PFSK-1 (cell line): ENCODE measurements at regions not wholly inside any gene's neighbourhood (a gene's known extent, or its start where the extent isn't known, plus 50 kb on each side); places are given as distances from the start of the nearest gene placed in this dataset.

Experiments used
- FOXP2 ChIP-seq: optimal IDR thresholded peaks from 2 replicates; pipeline ENCODE3; 2011; ENCODE audit warnings: borderline replicate concordance, control low read depth, inconsistent platforms; ENCODE audit not compliant: insufficient read depth; ENCODE audit errors: extremely low read length, extremely low read depth
- POLR2AphosphoS5 ChIP-seq: IDR thresholded peaks from 2 replicates; pipeline ENCODE4 v1.6.1; 2012; ENCODE audit warnings: low read depth, mild to moderate bottlenecking, control low read depth, low read length, moderate library complexity
- REST ChIP-seq, 2 experiments: IDR thresholded peaks; 2 replicates each; pipeline versions ENCODE4 v1.6.1 to v1.8.0; 2011 to 2012; ENCODE audit warnings: low read depth in 2 of 2, low read length in 2 of 2, control low read depth in 1 of 2, inconsistent platforms in 1 of 2, mild to moderate bottlenecking in 1 of 2, moderate library complexity in 1 of 2; ENCODE audit not compliant: insufficient read depth in 1 of 2
- SIN3A ChIP-seq: IDR thresholded peaks from 2 replicates; pipeline ENCODE4 v1.6.1; 2012; ENCODE audit warnings: mild to moderate bottlenecking, low read length, moderate library complexity, borderline replicate concordance; ENCODE audit not compliant: insufficient read depth
- TAF1 ChIP-seq: IDR thresholded peaks from 2 replicates; pipeline ENCODE4 v1.6.1; 2012; ENCODE audit warnings: low read length, control low read depth, borderline replicate concordance; ENCODE audit not compliant: insufficient read depth

DNA sequence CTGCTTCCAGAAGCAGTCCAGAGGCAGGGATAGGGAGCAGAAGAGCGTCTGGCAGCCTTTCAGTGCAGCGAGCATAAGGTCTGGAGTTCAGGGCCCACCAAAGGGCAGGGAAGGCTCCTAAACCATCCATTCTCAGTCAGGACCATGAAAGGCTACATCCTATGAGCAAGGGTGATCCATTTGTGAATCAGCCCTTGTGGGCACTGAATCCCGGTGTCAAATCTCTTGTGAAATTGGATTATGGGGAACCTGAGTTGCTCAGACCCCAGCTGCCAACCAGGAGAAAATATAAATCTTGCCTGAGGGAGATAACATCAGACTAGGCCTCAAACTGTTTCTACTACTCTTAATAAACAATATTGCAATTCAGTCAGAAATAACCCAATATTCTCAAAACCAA is 204.4 kb downstream of the SYK start:
- TF ChIP-seq TAF1 (no peak), SIN3A (no peak), FOXP2 (no peak), POLR2AphosphoS5 (no peak), REST (IDR thresholded peaks at IDR 0.05; ENCODE audit: insufficient read depth in 1 of 2, low read depth in 2 of 2, low read length in 2 of 2) (no peak)

DNA sequence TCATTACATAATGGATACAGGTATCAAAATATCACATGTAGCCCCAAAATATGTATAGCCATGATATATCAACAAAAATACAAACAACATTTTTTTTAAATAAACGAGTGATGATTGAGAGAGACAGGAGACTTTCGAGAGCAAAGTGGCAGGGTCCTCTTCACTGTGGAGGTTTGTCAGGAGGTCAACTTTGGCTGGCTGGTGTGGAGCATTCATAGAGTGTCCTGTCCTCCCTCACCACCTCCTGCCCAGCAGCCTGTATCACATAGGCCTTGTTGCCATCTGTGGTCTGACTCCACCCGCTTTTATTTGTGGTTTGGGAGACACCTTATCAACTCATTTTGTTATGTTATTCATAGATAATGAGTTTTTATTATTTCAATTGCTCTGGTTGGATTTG is 206.9 kb downstream of the SYK start:
- TF ChIP-seq POLR2AphosphoS5 (no peak), REST (IDR thresholded peaks at IDR 0.05; ENCODE audit: insufficient read depth in 1 of 2, low read depth in 2 of 2, low read length in 2 of 2) (no peak), FOXP2 (no peak), TAF1 (no peak), SIN3A (no peak)

DNA sequence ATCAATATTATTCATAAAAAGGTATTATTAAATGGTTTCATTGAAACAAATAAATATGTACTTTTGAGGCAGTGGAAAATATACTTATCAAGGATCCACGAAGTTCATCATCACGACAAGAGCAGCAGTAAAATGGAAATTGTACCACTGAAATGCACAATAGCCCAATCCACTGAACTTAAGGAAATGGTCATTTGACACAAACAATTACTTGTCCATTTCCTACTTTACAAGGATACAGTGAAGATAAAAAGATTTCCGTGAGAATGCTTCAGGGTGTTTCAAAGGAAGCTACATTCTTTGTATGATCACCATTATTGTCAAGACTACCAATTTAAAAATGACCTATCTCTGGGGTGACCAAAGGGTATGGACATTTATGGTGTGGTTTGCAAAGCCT is 210.3 kb downstream of the SYK start:
- no peak for TF ChIP-seq FOXP2
- TF ChIP-seq POLR2AphosphoS5, result no peak
- TF ChIP-seq SIN3A, result no peak
- no peak for TF ChIP-seq TAF1

DNA sequence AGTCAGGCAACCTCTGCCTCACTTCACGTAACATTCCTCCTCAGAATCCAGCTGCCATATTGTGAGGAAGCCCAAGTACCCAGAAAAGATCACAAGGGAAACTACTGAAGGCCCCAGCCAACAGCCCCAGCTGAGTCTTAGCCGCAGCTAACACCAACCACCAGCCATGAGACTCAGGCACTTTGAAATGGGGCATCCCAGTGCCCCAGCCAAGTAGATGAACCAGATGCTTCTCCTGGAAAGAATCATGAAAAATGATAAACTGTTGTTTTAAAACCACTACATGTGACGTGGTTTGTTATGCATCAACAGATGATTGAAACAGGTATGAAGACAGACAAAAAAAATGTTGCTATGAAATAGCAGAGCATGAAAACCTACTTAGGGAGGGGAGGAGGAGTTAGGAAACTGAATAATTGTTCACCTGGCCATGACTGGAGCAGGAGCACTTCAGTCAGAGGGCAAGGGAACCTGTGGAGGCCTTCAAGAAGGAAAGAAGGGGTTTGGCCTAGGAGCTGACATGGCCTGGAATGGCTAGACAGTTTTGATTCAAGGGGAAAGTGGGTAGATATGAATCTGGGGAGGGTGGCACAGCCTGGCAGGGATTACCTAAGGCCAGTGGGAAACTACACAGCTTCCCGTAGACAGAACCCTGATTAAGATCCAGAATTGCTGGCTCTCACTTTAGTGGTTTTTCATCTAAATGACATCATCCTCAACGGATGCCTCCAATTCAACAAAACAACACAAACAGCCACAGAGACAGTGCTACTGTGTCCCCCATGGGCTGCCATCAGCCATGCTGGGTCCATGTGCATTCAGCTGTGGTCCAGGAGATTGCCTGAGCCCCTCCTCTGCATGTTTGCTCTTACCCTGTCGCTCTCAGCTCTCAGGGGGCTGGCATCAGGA is 211.6 kb downstream of the SYK start:
- TF ChIP-seq REST (IDR thresholded peaks at IDR 0.05; ENCODE audit: insufficient read depth in 1 of 2, low read depth in 2 of 2, low read length in 2 of 2), result no peak
- no peak for TF ChIP-seq TAF1
- TF ChIP-seq FOXP2, result no peak
- TF ChIP-seq SIN3A, result no peak
- no peak for TF ChIP-seq POLR2AphosphoS5

DNA sequence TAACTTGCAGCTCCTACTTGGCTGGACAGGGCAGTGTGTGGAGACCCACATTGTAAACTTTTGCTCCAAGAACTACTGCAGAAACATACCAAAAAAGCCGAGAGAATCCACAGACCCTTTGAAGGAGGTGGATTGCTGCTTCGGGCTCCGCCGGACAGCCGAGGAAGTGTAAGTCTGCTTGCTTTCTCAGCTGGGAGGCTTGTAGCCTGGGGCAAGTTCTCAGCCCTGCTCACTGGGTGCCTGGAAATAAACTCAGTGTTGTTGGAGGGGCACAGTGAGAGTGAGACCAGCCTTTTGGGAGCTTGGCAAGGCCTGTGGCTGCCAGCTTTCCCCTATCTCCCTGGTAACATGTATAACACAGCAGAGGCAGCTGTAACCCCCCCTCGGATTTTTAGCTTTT is 215.6 kb downstream of the SYK start:
- TF ChIP-seq REST (IDR thresholded peaks at IDR 0.05; ENCODE audit: insufficient read depth in 1 of 2, low read depth in 2 of 2, low read length in 2 of 2), result no peak
- TF ChIP-seq TAF1, result no peak
- no peak for TF ChIP-seq POLR2AphosphoS5
- no peak for TF ChIP-seq SIN3A
